ENCODE measurements at regions not wholly inside any gene's neighbourhood (a gene's known extent, or its start where the extent isn't known, plus 50 kb on each side); places are given as distances from the start of the nearest gene placed in this dataset.
A peak's percentile ranks its signal among the peaks of the same experiment; 100 is the strongest.

GRCh38 chr16:54633943-54634362 is 296.7 kb upstream of the IRX5 start:
- 22% methylated on average over 6 of the region's 6 CpGs for WGBS (ENCODE audit: missing lambda C conversion rate)
- H3K4me3 ChIP-seq, result peak overlapping the region; percentile 22; the same call in 1 of the 3 replicates
- ATAC-seq, result peak in 1 of 2 experiments; percentile 85; a peak in 3 of 6 replicates
- no peaks in the 10 kb centered on the region for H3K4me1 ChIP-seq
- FAIRE-seq, result peak; percentile 63
- ChIA-PET CTCF (interaction anchor here (0.7 to 1.5 kb wide), 11 partner anchors 10 to 859 kb away, joined by 3 to 5 read pairs (median 3); partner anchors contain the start of gene IRX5), POLR2A (no interaction called here)
- peak; percentile 38 to 51 for DNase-seq (ENCODE audit: low read depth in 1 of 2, low spot score in 1 of 2)
- peaks cover 6% of the 10 kb centered on the region; the same call in 1 of the 3 replicates for H3K9me3 ChIP-seq
- H3K4me2 ChIP-seq, result peak overlapping the region; percentile 57
- H3K27ac ChIP-seq, result no peak overlapping the region
- TF ChIP-seq HOXA7 (CRISPR knock-in tag; IDR thresholded peaks at IDR 0.05) (no peak), NR3C1 (IDR thresholded peaks at IDR 0.05) (no peak), NFE2L2 (conservative IDR thresholded peaks at IDR 0.05; ENCODE audit: low read length) (no peak), PHF8 (IDR thresholded peaks at IDR 0.05; ENCODE audit: borderline replicate concordance, low read depth) (no peak), POLR2A (IDR thresholded peaks at IDR 0.05; ENCODE audit: low read length) (no peak), TFCP2L1 (CRISPR knock-in tag; IDR thresholded peaks at IDR 0.05) (no peak), MAZ (IDR thresholded peaks at IDR 0.05; ENCODE audit: borderline replicate concordance, low read depth, low read length) (no peak), POLR2AphosphoS2 (conservative IDR thresholded peaks at IDR 0.05; ENCODE audit: low read length) (no peak), ZC3H11A (IDR thresholded peaks at IDR 0.05) (no peak), KDM5A (IDR thresholded peaks at IDR 0.05) (no peak), EP300 (IDR thresholded peaks at IDR 0.05) (no peak), CBX2 (IDR thresholded peaks at IDR 0.05; ENCODE audit: borderline replicate concordance, low read depth) (no peak), KDM1A (IDR thresholded peaks at IDR 0.05; ENCODE audit: low read depth) (no peak), ZNF302 (CRISPR knock-in tag; IDR thresholded peaks at IDR 0.05) (no peak), CEBPB (IDR thresholded peaks at IDR 0.05) (0 out of 4 replicates have a peak, but pooled peaks of 1 of the 2 experiments have one; percentile 15), NPAS2 (CRISPR knock-in tag; IDR thresholded peaks at IDR 0.05; ENCODE audit: borderline replicate concordance) (no peak), ZSCAN20 (CRISPR knock-in tag; IDR thresholded peaks at IDR 0.05) (no peak), PBX3 (IDR thresholded peaks at IDR 0.05) (no peak), FOSB (CRISPR knock-in tag; IDR thresholded peaks at IDR 0.05) (no peak), HMGXB4 (CRISPR knock-in tag; IDR thresholded peaks at IDR 0.05; ENCODE audit: borderline replicate concordance) (no peak), RFX5 (IDR thresholded peaks at IDR 0.05) (no peak), RAD21 (conservative IDR thresholded peaks at IDR 0.05 in 1 of 2, IDR thresholded peaks at IDR 0.05 in 1 of 2) (peak in 1 of 2 experiments; percentile 71; a peak in 3 of 5 replicates), SMC3 (IDR thresholded peaks at IDR 0.05) (peak; percentile 45), MAX (IDR thresholded peaks at IDR 0.05) (peak; percentile 54; the same call in 1 of the 2 replicates), RCOR1 (IDR thresholded peaks at IDR 0.05; ENCODE audit: low read depth, low read length) (no peak), JUNB (IDR thresholded peaks at IDR 0.05) (no peak), REST (IDR thresholded peaks at IDR 0.05) (no peak), ATOH8 (CRISPR knock-in tag; IDR thresholded peaks at IDR 0.05; ENCODE audit: low read depth) (no peak), ESRRA (IDR thresholded peaks at IDR 0.05; ENCODE audit: borderline replicate concordance, low read length) (no peak), HEYL (CRISPR knock-in tag; IDR thresholded peaks at IDR 0.05) (no peak), HOXB5 (CRISPR knock-in tag; IDR thresholded peaks at IDR 0.05) (no peak), USF2 (IDR thresholded peaks at IDR 0.05) (no peak), BCL3 (IDR thresholded peaks at IDR 0.05) (no peak), GATA3 (IDR thresholded peaks at IDR 0.05; ENCODE audit: borderline replicate concordance) (no peak)

Data from A549 (cell line).